Neural cell (in vitro differentiated cells): ENCODE measurements at regions not wholly inside any gene's neighbourhood (a gene's known extent, or its start where the extent isn't known, plus 50 kb on each side); places are given as distances from the start of the nearest gene placed in this dataset.

Experiments
- EP300 ChIP-seq: fragments of 450-650 bp; conservative IDR thresholded peaks from 2 replicates; pipeline ENCODE4 v1.6.1; 2014; ENCODE audit warnings: antibody characterized with exemption, mild to moderate bottlenecking, moderate library complexity; ENCODE audit not compliant: poor library complexity, severe bottlenecking
- MXI1 ChIP-seq: fragments of 450-650 bp; conservative IDR thresholded peaks from 2 replicates; pipeline ENCODE4 v1.6.1; 2014; ENCODE audit warnings: antibody characterized with exemption, mild to moderate bottlenecking; ENCODE audit not compliant: poor library complexity, severe bottlenecking
- RAD21 ChIP-seq: fragments of 450-650 bp; conservative IDR thresholded peaks from 2 replicates; pipeline ENCODE4 v1.6.1; 2014; ENCODE audit warnings: antibody characterized with exemption, mild to moderate bottlenecking, moderate library complexity
- TF ChIP-seq, protein P1 (sequence below): fragments of 450-650 bp; IDR thresholded peaks from 2 replicates; pipeline ENCODE4 v1.5.1; 2014; ENCODE audit warnings: antibody characterized with exemption, mild to moderate bottlenecking, moderate library complexity; ENCODE audit not compliant: poor library complexity, severe bottlenecking

DNA sequence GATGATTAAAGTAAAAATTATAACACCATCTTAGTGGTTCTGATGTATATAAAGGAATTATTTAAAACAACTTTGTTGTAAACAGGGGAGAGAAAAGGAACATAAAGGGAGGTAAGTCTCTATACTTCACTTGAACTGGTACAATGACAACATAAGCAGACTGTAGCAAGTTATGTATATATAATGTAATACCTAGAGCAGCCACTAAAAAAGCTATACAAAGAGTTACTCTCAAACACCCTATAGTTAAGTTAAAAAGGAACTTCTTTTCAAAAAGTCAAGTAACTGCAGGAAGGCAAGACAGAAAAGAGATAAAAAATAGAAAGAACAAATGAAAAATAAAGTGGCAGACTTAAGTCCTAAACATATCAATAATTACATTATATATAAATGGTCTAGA, 82.3 kb downstream of the ZNF503 start:
- TF ChIP-seq, protein P1, sequence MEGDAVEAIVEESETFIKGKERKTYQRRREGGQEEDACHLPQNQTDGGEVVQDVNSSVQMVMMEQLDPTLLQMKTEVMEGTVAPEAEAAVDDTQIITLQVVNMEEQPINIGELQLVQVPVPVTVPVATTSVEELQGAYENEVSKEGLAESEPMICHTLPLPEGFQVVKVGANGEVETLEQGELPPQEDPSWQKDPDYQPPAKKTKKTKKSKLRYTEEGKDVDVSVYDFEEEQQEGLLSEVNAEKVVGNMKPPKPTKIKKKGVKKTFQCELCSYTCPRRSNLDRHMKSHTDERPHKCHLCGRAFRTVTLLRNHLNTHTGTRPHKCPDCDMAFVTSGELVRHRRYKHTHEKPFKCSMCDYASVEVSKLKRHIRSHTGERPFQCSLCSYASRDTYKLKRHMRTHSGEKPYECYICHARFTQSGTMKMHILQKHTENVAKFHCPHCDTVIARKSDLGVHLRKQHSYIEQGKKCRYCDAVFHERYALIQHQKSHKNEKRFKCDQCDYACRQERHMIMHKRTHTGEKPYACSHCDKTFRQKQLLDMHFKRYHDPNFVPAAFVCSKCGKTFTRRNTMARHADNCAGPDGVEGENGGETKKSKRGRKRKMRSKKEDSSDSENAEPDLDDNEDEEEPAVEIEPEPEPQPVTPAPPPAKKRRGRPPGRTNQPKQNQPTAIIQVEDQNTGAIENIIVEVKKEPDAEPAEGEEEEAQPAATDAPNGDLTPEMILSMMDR = no peak
- TF ChIP-seq EP300 = no peak
- TF ChIP-seq MXI1 = no peak
- no peak for TF ChIP-seq RAD21
